ENCODE measurements at regions not wholly inside any gene's neighbourhood (a gene's known extent, or its start where the extent isn't known, plus 50 kb on each side); places are given as distances from the start of the nearest gene placed in this dataset.

- DNase-seq (ENCODE audit: low spot score in 2 of 2, unreplicated experiment in 2 of 2) = no peak
- no peaks in the 10 kb centered on the region for H3K9me3 Mint-ChIP-seq
- H3K27me3 Mint-ChIP-seq (ENCODE audit: low read depth) = peaks cover 32% of the 10 kb centered on the region
- no peak overlapping the region for H3K27ac Mint-ChIP-seq
- no peak for TF ChIP-seq CTCF (IDR thresholded peaks at IDR 0.05; ENCODE audit: unreplicated experiment)
- H3K4me3 Mint-ChIP-seq = no peak overlapping the region
- no peaks in the 10 kb centered on the region for H3K36me3 Mint-ChIP-seq
- H3K4me1 Mint-ChIP-seq = peaks cover 3% of the 10 kb centered on the region
Observed at GRCh38 chr6:93829009-93829408, 409.6 kb upstream of the EPHA7 start.

- no peak for TF ChIP-seq CTCF (IDR thresholded peaks at IDR 0.05; ENCODE audit: unreplicated experiment)
- Mint-ChIP-seq H3K4me1 (peaks cover 3% of the 10 kb centered on the region), H3K9me3 (no peaks in the 10 kb centered on the region), H3K27ac (no peak overlapping the region), H3K4me3 (no peak overlapping the region), H3K36me3 (no peaks in the 10 kb centered on the region), H3K27me3 (ENCODE audit: low read depth) (peaks cover 28% of the 10 kb centered on the region)
- no peak for DNase-seq (ENCODE audit: low spot score in 2 of 2, unreplicated experiment in 2 of 2)
Observed at GRCh38 chr6:93828553-93828952, 409.2 kb upstream of the EPHA7 start.

- H3K4me3 Mint-ChIP-seq = no peak overlapping the region
- DNase-seq (ENCODE audit: low spot score in 2 of 2, unreplicated experiment in 2 of 2) = no peak
- H3K9me3 Mint-ChIP-seq = no peaks in the 10 kb centered on the region
- H3K27ac Mint-ChIP-seq = no peak overlapping the region
- H3K36me3 Mint-ChIP-seq = no peaks in the 10 kb centered on the region
- peaks cover 19% of the 10 kb centered on the region for H3K27me3 Mint-ChIP-seq (ENCODE audit: low read depth)
- no peak for TF ChIP-seq CTCF (IDR thresholded peaks at IDR 0.05; ENCODE audit: unreplicated experiment)
- H3K4me1 Mint-ChIP-seq = no peaks in the 10 kb centered on the region
Observed at GRCh38 chr6:93827728-93828127, 408.4 kb upstream of the EPHA7 start.

- Mint-ChIP-seq H3K27ac (no peak overlapping the region), H3K36me3 (no peaks in the 10 kb centered on the region), H3K4me1 (no peaks in the 10 kb centered on the region), H3K4me3 (no peak overlapping the region), H3K27me3 (ENCODE audit: low read depth) (peaks cover 4% of the 10 kb centered on the region), H3K9me3 (no peaks in the 10 kb centered on the region)
- no peak for TF ChIP-seq CTCF (IDR thresholded peaks at IDR 0.05; ENCODE audit: unreplicated experiment)
- no peak for DNase-seq (ENCODE audit: low spot score in 2 of 2, unreplicated experiment in 2 of 2)
Observed at GRCh38 chr6:93825950-93826349, 406.6 kb upstream of the EPHA7 start.

- H3K27me3 Mint-ChIP-seq (ENCODE audit: low read depth) = no peaks in the 10 kb centered on the region
- H3K9me3 Mint-ChIP-seq = no peaks in the 10 kb centered on the region
- no peak overlapping the region for H3K4me3 Mint-ChIP-seq
- H3K27ac Mint-ChIP-seq = no peak overlapping the region
- DNase-seq (ENCODE audit: low spot score in 2 of 2, unreplicated experiment in 2 of 2) = no peak
- H3K4me1 Mint-ChIP-seq = peaks cover 7% of the 10 kb centered on the region
- no peaks in the 10 kb centered on the region for H3K36me3 Mint-ChIP-seq
- TF ChIP-seq CTCF (IDR thresholded peaks at IDR 0.05; ENCODE audit: unreplicated experiment) = no peak
Observed at GRCh38 chr6:93823489-93823888, 404.1 kb upstream of the EPHA7 start.
